GM12873 (cell line): ENCODE measurements at regions not wholly inside any gene's neighbourhood (a gene's known extent, or its start where the extent isn't known, plus 50 kb on each side); places are given as distances from the start of the nearest gene placed in this dataset.

Source experiments
- CTCF ChIP-seq: IDR thresholded peaks from 2 replicates; pipeline ENCODE4 v1.5.1; 2012; ENCODE audit warnings: low read depth, mild to moderate bottlenecking, moderate library complexity, low read length, control low read depth; ENCODE audit not compliant: insufficient read depth; ENCODE audit errors: missing control alignments

GRCh38 chr3:72015463-72015862 is 230.5 kb upstream of the PROK2 start:
- TF ChIP-seq CTCF, result no peak

- TF ChIP-seq CTCF, result no peak
These were observed 228.1 kb upstream of the PROK2 start for GRCh38 chr3:72013084-72013483.

- TF ChIP-seq CTCF, result no peak
These were observed 227.4 kb upstream of the PROK2 start for GRCh38 chr3:72012363-72012762.

- no peak for TF ChIP-seq CTCF
These were observed 226.5 kb upstream of the PROK2 start for GRCh38 chr3:72011485-72011884.

- TF ChIP-seq CTCF, result peak; percentile 6
These were observed 225.0 kb upstream of the PROK2 start for GRCh38 chr3:72009851-72010443.

- TF ChIP-seq CTCF, result no peak
These were observed 223.5 kb upstream of the PROK2 start for GRCh38 chr3:72008226-72008996.

- TF ChIP-seq CTCF, result no peak
These were observed 221.9 kb upstream of the PROK2 start for GRCh38 chr3:72006631-72007556.
